K562 (cell line): ENCODE measurements at regions not wholly inside any gene's neighbourhood (a gene's known extent, or its start where the extent isn't known, plus 50 kb on each side); places are given as distances from the start of the nearest gene placed in this dataset.
"Not testable (repeated sequence)": the region's sequence is repeated elsewhere in the genome, so short reads cannot be mapped to it uniquely, and the experiment has no call there.

Experiments
- ATAC-seq: fragments of 200-7000 bp; cut with Tn5 transposase; 3 replicates; pipeline ENCODE4 v1.9.1; 2020; ENCODE audit warnings: moderate library complexity
- BruUV-seq: library from RNA; stranded (reverse); fragments of 400-500 nt; replicated peaks from 2 replicates; lab custom pipeline; 2021; lab: Mats Ljungman, UMichigan
- CTCF ChIA-PET: fragments of 300-600 bp; formaldehyde crosslinking; extraction: SDS; loops from one replicate; lab custom pipeline; 2021; ENCODE audit warnings: low intra/inter-chr PET ratio; lab: Yijun Ruan, JAX
- POLR2A ChIA-PET: fragments of 300-600, 350-650 bp; sonication (Branson Sonifier 250); formaldehyde crosslinking; extraction: SDS; loops from one replicate; lab custom pipeline; 2021; ENCODE audit warnings: antibody characterized with exemption, inconsistent platforms; lab: Yijun Ruan, JAX
- DNase-seq, 4 experiments: peaks; one replicate each; pipeline versions ENCODE4 v3.0.0 to v3.0.0-alpha.2; 2011 to 2018; ENCODE audit warnings: low spot score in 3 of 4, mixed read lengths in 3 of 4; ENCODE audit errors: extremely low read depth in 1 of 4
- FAIRE-seq: peaks from 2 replicates; lab custom pipeline; 2011; peaks lifted over from hg19 to GRCh38; lab: Jason Lieb, UNC
- H2AFZ ChIP-seq: 2 replicates; pipeline ENCODE4 v1.6.0; 2011; ENCODE audit warnings: low read depth, low read length, control low read depth, inconsistent platforms
- H3K27ac ChIP-seq: fragments of 200-600 bp; 3 replicates; pipeline ENCODE4 v1.8.0; 2011; ENCODE audit warnings: low read depth, mild to moderate bottlenecking, control low read depth, inconsistent platforms, low read length, moderate library complexity, mixed read lengths; ENCODE audit errors: extremely low read depth
- H3K27me3 ChIP-seq, 2 experiments: fragments of 300-600 bp in 1 of 2; 2 replicates in 1 of 2; 3 replicates in 1 of 2; pipeline versions ENCODE4 v1.6.0 to v1.8.0; 2011; ENCODE audit warnings: inconsistent platforms in 2 of 2, low read length in 2 of 2, mild to moderate bottlenecking in 1 of 2, mixed read lengths in 1 of 2, moderate library complexity in 1 of 2; ENCODE audit not compliant: control insufficient read depth in 2 of 2, insufficient read depth in 2 of 2
- H3K36me3 ChIP-seq: fragments of 300-600 bp; 3 replicates; pipeline ENCODE4 v1.8.0; 2011; ENCODE audit warnings: mild to moderate bottlenecking, low read length, inconsistent platforms; ENCODE audit not compliant: control insufficient read depth, insufficient read depth
- H3K4me1 ChIP-seq, 2 experiments: fragments of 200-600 bp in 1 of 2; replicated peaks in 1 of 2; 2 replicates in 1 of 2; 3 replicates in 1 of 2; pipeline versions ENCODE4 v1.5.1 to v1.8.0; 2011; ENCODE audit warnings: inconsistent platforms in 2 of 2, low read length in 2 of 2, mild to moderate bottlenecking in 1 of 2, mixed read lengths in 1 of 2, moderate library complexity in 1 of 2; ENCODE audit not compliant: control insufficient read depth in 2 of 2, insufficient read depth in 2 of 2
- H3K4me2 ChIP-seq: 2 replicates; pipeline ENCODE4 v1.6.1; 2011; ENCODE audit warnings: low read length, control low read depth, inconsistent platforms, mixed read lengths; ENCODE audit not compliant: insufficient read depth
- H3K4me3 ChIP-seq: fragments of 200-600 bp; sonication (generic), shearing (Covaris generic); 2 replicates; pipeline ENCODE4 v1.5.1; 2016; ENCODE audit warnings: control low read depth, inconsistent platforms
- H3K79me2 ChIP-seq: fragments of 200-600 bp; 3 replicates; pipeline ENCODE4 v1.8.0; 2011; ENCODE audit warnings: low read length, inconsistent platforms; ENCODE audit not compliant: control insufficient read depth, insufficient read depth
- H3K9ac ChIP-seq, 2 experiments: 2 replicates each; pipeline versions ENCODE4 v1.6.0 to v1.6.1; 2011; ENCODE audit warnings: low read depth in 2 of 2, low read length in 2 of 2, control low read depth in 1 of 2, inconsistent platforms in 1 of 2, mild to moderate bottlenecking in 1 of 2, mixed read lengths in 1 of 2; ENCODE audit not compliant: insufficient read depth in 1 of 2
- H3K9me1 ChIP-seq: one replicate; pipeline ENCODE4 v1.6.0; 2011; ENCODE audit warnings: inconsistent platforms, mild to moderate bottlenecking, low read length, moderate library complexity; ENCODE audit not compliant: control insufficient read depth, insufficient read depth
- H3K9me3 ChIP-seq: replicated peaks from 2 replicates; pipeline ENCODE4 v1.5.1; 2011; ENCODE audit warnings: low read depth, low read length, inconsistent platforms; ENCODE audit not compliant: control insufficient read depth, insufficient read depth
- H4K20me1 ChIP-seq: replicated peaks from 2 replicates; pipeline ENCODE4 v1.6.1; 2011; ENCODE audit warnings: low read length, inconsistent platforms, mixed read lengths; ENCODE audit not compliant: control insufficient read depth, insufficient read depth
- ARID1B ChIP-seq: fragments of 450-650 bp; IDR thresholded peaks from 2 replicates; pipeline ENCODE4 v1.6.1; 2016; ENCODE audit warnings: antibody characterized with exemption, mild to moderate bottlenecking, inconsistent platforms
- CEBPB ChIP-seq: fragments of 450-650 bp; IDR thresholded peaks from 2 replicates; pipeline ENCODE4 v1.6.1; 2016; ENCODE audit warnings: missing genetic modification characterization, missing compliant biosample characterization
- CEBPG ChIP-seq, 3 experiments: fragments of 200-800 bp in 1 of 3; sonication (Bioruptor generic) in 1 of 3; sonication (generic) in 1 of 3; formaldehyde crosslinking in 1 of 3; IDR thresholded peaks in 2 of 3; conservative IDR thresholded peaks in 1 of 3; 2 replicates each; pipeline versions ENCODE4 v1.6.1 to v1.8.0; 2016 to 2022; ENCODE audit warnings: missing compliant biosample characterization in 2 of 3, missing genetic modification characterization in 2 of 3, mild to moderate bottlenecking in 1 of 3, missing genetic modification reagents in 1 of 3
- DPF2 ChIP-seq: fragments of 450-650 bp; IDR thresholded peaks from 2 replicates; pipeline ENCODE4 v1.6.1; 2016
- FOSL1 ChIP-seq: fragments of 200-800 bp; sonication (Bioruptor generic); conservative IDR thresholded peaks from 2 replicates; pipeline ENCODE4 v1.6.1; 2016; ENCODE audit warnings: missing genetic modification characterization, missing compliant biosample characterization
- IRF9 ChIP-seq: fragments of 450-650 bp; IDR thresholded peaks from 2 replicates; pipeline ENCODE4 v1.6.1; 2016; ENCODE audit warnings: missing biosample characterization, missing genetic modification characterization
- JUND ChIP-seq, 2 experiments: IDR thresholded peaks; 2 replicates in 1 of 2; 3 replicates in 1 of 2; pipeline ENCODE4 v1.6.1; 2011; ENCODE audit warnings: borderline replicate concordance in 2 of 2, low read depth in 2 of 2, low read length in 2 of 2, improper control_type of control experiment in 1 of 2, missing biosample characterization in 1 of 2, missing genetic modification characterization in 1 of 2, missing genetic modification reagents in 1 of 2
- TRIM24 ChIP-seq, 2 experiments: fragments of 450-650 bp; IDR thresholded peaks; 2 replicates each; pipeline ENCODE4 v1.6.1; 2016
- WGBS: fragments of 100-300 bp; shearing (Covaris generic); methylation state at CpG from one replicate; pipeline ENCODE4 v1.1.6; 2016; ENCODE audit warnings: low coverage, mixed read lengths; ENCODE audit not compliant: insufficient coverage; ENCODE audit errors: missing lambda C conversion rate; 5-methylcytosine and 5-hydroxymethylcytosine counted together
- in situ Hi-C: fragments of 300-500 bp; cut with MboI; formaldehyde crosslinking; loops from 4 replicates; pipeline ENCODE4 v1.15.0; 2018; ENCODE audit warnings: inconsistent platforms, mixed read lengths
- intact Hi-C: fragments of 100-400 bp; cut with micrococcal nuclease; formaldehyde crosslinking; loops from 2 replicates; pipeline ENCODE4 v1.14.2; 2022
- TF ChIP-seq, protein P1 (sequence below), 2 experiments: fragments of 450-650 bp in 1 of 2; sonication (generic) in 1 of 2; formaldehyde crosslinking in 1 of 2; IDR thresholded peaks in 1 of 2; conservative IDR thresholded peaks in 1 of 2; 2 replicates each; pipeline versions ENCODE4 v1.6.1 to v1.8.1; 2016 to 2023; ENCODE audit warnings: mild to moderate bottlenecking in 2 of 2, moderate library complexity in 2 of 2, inconsistent platforms in 1 of 2, missing genetic modification reagents in 1 of 2
- TF ChIP-seq, protein P2 (sequence below): IDR thresholded peaks from 2 replicates; pipeline ENCODE4 v1.6.1; 2012; ENCODE audit warnings: low read depth, low read length, improper control_type of control experiment, borderline replicate concordance

DNA sequence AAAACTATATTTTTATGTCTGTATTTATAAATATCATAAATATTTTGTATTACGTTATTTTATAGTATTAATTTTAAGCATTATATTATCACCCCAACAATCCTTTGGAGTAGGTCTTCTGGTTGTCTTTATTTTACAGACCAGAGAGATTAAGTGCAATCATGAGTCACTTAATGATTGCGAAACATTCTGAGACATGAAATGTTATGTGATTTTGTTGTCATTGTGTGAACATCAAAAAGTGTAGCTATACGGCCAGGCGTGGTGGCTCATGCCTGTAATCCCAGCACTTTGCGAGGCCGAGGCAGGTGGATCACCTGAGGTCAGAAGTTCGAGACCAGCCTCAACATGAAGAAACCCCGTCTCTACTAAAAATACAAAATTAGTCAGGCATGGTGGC lies 178.8 kb upstream of the NR2F2 start:
- intact Hi-C loops; BruUV-seq; in situ Hi-C loops; H3K27me3 ChIP-seq; H3K9me3 ChIP-seq; H3K4me3 ChIP-seq; CTCF ChIA-PET; H2AFZ ChIP-seq; H3K9ac ChIP-seq; H3K9me1 ChIP-seq; POLR2A ChIA-PET; H3K4me2 ChIP-seq; H3K36me3 ChIP-seq; H3K27ac ChIP-seq; ATAC-seq; H4K20me1 ChIP-seq; H3K4me1 ChIP-seq; H3K79me2 ChIP-seq; DNase-seq; TF ChIP-seq JUND (tag; IDR thresholded peaks at IDR 0.05; ENCODE audit: borderline replicate concordance, low read depth, low read length): not testable (repeated sequence)
- WGBS = 77% methylated on average over 8 of the region's 8 CpGs
- peak; percentile 72 to 80 for TF ChIP-seq TRIM24 (IDR thresholded peaks at IDR 0.05)
- TF ChIP-seq, protein P1, sequence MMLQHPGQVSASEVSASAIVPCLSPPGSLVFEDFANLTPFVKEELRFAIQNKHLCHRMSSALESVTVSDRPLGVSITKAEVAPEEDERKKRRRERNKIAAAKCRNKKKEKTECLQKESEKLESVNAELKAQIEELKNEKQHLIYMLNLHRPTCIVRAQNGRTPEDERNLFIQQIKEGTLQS (IDR thresholded peaks at IDR 0.05) = peak; percentile 80
- TF ChIP-seq, protein P1 (CRISPR knock-in tag; conservative IDR thresholded peaks at IDR 0.05) = not testable (repeated sequence)
- peak; percentile 99 for TF ChIP-seq CEBPB (tag)
- TF ChIP-seq, protein P2, sequence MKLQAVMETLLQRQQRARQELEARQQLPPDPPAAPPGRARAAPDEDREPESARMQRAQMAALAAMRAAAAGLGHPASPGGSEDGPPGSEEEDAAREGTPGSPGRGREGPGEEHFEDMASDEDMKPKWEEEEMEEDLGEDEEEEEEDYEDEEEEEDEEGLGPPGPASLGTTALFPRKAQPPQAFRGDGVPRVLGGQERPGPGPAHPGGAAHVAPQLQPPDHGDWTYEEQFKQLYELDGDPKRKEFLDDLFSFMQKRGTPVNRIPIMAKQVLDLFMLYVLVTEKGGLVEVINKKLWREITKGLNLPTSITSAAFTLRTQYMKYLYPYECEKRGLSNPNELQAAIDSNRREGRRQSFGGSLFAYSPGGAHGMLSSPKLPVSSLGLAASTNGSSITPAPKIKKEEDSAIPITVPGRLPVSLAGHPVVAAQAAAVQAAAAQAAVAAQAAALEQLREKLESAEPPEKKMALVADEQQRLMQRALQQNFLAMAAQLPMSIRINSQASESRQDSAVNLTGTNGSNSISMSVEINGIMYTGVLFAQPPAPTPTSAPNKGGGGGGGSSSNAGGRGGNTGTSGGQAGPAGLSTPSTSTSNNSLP = 0 out of 2 replicates have a peak, but pooled peaks have one; percentile 41
- TF ChIP-seq CEBPG (CRISPR knock-in tag; IDR thresholded peaks at IDR 0.05) = peak; percentile 83
- TF ChIP-seq CEBPG (tag; conservative IDR thresholded peaks at IDR 0.05 in 1 of 2, IDR thresholded peaks at IDR 0.05 in 1 of 2) = peak; percentile 94
- TF ChIP-seq FOSL1 (tag) = peak; percentile 69
- peak; percentile 32; the same call in 1 of the 2 replicates for TF ChIP-seq ARID1B
- TF ChIP-seq DPF2 = peak; percentile 44; the same call in 1 of the 2 replicates
- peak; percentile 71 for TF ChIP-seq JUND (IDR thresholded peaks at IDR 0.05; ENCODE audit: borderline replicate concordance, low read depth, low read length)
- peak; percentile 76 for TF ChIP-seq IRF9 (tag)
- FAIRE-seq = peak; percentile 23
